GM21619 (cell line): ENCODE measurements at regions not wholly inside any gene's neighbourhood (a gene's known extent, or its start where the extent isn't known, plus 50 kb on each side); places are given as distances from the start of the nearest gene placed in this dataset.
"Not testable (repeated sequence)": the region's sequence is repeated elsewhere in the genome, so short reads cannot be mapped to it uniquely, and the experiment has no call there.

Experiments used
- ATAC-seq: cut with Tn5 transposase; IDR thresholded peaks from one replicate; pipeline ENCODE4 v1.9.1; 2021; ENCODE audit not compliant: unreplicated experiment

DNA sequence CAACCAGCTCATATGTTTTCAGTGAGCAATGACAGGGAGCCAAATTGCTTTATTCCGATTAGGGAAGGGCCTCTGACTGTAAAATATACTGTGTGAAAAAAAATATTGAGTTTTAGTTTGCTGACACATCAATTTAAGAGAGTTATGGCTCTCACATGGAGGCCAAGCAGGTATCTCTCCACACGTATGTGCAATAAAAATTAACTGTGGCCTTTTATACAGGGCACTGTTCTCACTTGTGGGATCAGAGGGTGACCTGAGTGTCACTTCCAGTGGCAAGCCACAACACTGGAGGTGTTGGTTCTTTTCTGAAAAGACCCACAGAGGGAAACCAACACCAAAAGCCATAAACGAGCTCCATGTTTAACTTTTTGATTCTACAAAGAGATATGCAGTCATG lies 462.8 kb downstream of the MID1IP1 start:
- ATAC-seq = no peak

DNA sequence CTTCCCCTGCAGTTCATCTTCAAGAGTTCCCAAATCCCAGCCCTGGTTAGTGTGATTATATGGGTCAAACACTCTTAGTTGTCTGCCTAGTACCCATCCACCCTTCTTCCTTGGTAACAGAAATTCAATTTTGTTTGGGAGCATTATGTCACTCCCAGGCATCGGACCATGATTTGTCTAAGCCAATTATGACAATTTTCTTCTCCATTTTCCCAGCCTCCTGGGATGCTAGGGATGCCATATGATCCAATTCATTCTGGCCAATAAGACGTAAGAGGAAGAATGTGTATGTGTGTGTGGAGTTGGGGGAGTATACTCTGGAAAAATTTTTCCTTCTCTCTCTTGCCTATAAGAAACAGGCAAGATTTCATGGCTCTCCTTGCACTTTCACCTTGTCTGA lies 465.9 kb downstream of the MID1IP1 start:
- ATAC-seq = no peak

DNA sequence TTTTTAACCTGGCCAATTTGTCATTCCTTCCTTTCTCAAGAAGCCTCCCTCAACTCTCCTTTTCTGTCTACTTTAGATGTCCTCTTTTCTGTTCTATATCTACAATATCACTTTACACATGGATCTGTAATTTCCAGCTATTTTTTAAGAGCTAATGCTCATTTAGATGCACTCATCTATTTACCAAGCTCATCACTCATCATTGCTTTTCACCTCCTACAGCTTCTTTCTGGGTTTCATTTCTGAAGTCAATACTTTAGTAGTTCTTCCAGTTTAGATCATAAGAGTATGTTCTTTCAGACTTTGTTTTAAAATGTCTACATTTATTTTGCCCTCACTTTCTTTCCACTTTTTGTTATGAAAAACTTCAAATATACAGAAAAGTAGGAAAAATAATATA lies 466.9 kb downstream of the MID1IP1 start:
- ATAC-seq = no peak

DNA sequence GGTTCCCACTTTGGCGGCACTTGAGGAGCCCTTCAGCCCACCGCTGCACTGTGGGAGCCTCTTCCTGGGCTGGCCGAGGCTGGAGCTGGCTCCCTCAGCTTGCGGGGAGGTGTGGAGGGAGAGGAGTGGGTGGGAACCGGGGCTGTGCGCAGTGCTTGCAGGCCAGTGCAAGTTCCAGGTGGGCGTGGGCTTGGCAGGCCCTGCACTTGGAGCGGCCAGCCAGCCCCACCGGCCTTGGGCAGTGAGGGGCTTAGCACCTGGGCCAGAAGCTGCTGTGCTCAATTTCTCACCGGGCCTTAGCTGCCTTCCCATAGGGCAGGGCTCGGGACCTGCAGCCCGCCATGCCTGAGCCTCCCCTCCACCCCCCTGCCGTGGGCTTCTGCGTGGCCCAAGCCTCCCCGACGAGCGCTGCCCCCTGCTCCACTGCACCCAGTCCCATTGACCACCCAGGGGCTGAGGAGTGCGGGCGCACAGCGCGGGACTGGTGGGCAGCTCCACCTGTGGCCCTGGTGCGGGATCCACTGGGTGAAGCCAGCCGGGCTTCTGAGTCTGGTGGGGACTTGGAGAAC lies 474.3 kb downstream of the MID1IP1 start:
- no peak for ATAC-seq

DNA sequence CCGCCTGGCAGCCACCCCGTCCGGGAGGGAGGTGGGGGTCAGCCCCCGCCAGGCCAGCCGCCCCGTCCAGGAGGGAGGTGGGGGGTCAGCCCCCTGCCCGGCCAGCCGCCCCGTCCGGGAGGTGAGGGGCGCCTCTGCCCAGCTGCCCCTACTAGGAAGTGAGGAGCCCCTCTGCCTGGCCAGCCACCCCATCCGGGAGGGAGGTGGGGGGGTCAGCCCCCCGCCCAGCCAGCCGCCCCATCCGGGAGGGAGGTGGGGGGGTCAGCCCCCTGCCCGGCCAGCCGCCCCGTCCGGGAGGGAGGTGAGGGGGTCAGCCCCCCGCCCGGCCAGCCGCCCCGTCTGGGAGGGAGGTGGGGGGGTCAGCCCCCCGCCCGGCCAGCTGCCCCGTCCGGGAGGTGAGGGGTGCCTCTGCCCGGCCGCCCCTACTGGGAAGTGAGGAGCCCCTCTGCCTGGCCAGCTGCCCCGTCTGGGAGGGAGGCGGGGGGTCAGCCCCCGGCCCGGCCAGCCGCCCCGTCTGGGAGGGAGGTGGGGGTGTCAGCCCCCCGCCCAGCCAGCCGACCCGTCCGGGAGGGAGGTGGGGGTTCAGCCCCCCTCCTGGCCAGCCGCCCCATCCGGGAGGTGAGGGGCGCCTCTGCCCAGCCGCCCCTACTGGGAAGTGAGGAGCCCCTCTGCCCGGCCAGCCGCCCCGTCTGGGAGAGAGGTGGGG lies 476.6 kb downstream of the MID1IP1 start:
- ATAC-seq = not testable (repeated sequence)

DNA sequence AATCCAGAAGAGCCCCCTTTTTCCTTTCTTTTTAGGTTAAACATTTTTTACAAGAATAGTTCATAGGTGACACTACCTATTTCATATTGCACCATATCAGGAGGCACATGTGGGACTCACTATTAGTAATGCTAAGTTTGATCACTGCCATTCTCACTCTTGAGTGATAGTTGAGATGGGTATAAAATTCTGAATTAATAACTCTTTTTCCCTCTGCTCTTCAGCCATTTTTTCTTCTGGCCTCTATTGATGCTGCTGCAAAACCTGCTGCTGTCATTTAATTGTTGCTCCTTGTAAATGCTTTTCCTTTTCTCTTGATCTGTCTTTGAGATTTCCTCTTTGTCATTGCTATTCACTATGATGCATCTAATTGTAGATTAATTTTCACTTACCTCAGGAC lies 482.0 kb downstream of the MID1IP1 start:
- no peak for ATAC-seq

DNA sequence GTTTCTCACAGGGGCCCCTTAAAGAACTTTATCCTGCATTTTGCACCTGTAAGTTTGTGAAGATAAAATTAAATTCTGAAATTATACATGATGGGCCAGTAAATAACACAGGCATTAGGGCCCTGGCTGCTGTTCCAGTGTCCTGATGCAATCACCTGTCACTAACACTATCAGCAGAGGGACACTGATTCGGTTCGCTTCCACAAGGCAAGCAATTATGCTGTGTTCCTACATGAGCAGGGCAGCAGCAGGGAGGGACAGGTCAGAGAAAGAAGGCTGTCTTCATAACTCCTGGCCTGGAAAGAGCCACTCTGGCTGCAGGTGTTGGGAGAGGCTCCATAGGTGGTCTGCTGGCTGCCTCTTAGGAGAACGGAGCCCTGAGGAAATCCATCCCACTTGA lies 487.3 kb downstream of the MID1IP1 start:
- ATAC-seq = no peak

DNA sequence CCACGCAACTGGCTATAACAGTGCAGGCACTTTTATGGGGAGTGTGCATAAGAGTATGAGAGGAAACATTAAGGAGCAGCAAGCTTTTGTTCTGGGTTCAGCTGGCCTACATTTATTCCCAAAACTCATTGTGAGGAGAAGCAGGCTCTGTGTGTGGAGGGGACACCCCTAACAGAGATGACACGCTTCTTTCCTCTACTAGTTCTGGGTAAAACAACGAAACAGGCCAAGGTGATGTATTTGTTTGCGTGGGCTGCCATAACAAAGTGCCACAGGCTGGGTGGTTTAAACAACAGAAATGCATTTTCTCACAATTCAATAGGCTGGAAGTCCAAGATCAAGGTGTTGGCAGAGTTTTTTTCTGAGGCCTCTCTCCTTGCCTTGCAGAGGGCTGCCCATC lies 488.6 kb downstream of the MID1IP1 start:
- ATAC-seq = no peak

DNA sequence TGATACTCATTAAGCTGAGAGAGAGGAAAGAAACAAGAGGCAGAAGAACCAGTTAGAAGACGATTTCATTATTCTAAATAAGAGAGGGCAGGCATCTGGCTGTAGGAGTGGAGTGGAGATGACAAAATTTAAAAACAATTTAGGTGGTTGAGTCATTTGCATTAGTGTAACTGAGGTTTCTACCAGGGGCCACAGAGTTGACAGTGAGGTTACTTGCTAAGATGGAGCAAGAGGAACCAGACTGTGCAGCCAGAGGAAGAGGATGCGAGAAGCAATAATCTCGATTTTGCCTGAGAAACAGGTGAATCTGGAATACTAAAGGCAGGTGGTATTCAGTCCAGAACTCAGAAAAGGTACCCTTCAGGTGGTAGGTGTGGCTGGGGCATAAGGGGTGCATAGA lies 491.9 kb downstream of the MID1IP1 start:
- ATAC-seq = no peak

DNA sequence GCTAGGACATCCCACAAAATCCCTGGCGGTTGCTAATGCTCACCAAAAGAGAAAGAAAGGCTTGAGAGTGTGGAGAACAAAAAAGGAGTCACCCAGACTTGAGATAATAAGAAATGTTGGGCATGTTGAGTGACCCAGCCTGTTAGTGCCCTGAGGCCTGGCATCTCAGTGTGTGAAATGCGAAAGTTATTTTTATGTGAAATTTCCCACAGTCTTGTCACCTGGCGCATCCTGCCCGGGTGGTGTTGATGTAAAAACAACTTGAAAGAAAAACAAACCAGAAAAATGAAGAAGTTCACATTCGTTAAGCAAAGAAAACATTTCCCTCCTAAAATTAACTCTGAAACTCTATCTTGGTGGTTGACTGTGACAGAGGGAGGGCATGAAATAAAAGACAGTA lies 495.2 kb downstream of the MID1IP1 start:
- ATAC-seq = no peak

DNA sequence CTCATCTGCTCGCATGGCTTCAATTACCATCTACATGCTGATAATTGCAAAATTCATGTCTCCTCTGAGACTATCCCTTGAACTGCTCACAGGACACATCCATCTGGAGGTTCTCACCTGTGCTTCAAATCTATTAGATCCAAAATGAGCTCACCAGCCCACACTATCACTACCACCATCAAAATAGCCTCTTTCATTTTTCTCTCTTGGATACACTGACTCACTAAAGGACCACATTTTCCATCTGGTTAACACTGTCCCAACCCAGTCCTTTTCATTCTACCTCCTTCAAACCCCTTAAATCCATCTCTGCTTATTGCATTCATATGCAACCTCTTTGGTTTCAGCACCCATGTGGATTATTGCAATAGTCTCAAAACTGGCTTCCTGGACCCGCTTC lies 497.6 kb downstream of the MID1IP1 start:
- ATAC-seq = no peak

DNA sequence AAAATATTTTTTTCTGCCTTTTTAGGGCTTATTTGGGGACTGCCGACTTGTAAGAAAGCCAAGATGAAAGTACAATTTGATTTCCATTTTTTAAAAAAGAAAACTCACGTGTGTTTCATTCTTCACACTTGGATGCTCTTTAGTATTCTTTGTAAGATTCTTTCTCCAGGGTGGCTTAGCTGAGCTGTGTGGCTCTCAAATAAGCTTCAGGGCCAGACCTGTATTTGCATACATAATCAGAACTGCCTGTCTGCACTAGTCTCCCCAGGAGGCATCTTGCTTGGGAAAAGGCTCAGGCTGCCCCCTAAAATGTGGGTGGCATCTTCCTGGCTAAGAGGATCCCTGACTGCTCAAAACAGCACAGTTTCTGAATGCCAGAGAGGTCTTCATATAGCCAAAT lies 498.4 kb downstream of the MID1IP1 start:
- ATAC-seq = no peak

DNA sequence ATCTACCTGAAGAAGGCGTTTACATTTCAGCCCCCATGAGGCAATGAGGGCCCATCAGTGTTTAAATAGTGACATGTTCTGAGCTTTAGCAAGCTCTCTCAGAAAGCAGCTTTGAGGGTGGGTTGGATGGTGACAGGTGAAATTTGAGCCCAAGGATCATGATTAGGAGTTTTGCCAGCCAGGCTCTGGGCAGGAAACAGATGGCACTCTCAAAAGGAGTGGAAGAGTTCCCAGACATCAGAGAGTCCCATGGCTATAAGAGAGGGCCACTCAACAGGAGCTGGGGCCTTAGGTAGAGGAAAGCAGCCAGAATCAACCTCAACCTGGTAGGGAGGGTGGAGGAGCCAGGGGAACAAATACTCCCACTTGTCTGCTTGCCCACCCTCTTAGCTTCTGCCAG lies 499.8 kb downstream of the MID1IP1 start:
- no peak for ATAC-seq

DNA sequence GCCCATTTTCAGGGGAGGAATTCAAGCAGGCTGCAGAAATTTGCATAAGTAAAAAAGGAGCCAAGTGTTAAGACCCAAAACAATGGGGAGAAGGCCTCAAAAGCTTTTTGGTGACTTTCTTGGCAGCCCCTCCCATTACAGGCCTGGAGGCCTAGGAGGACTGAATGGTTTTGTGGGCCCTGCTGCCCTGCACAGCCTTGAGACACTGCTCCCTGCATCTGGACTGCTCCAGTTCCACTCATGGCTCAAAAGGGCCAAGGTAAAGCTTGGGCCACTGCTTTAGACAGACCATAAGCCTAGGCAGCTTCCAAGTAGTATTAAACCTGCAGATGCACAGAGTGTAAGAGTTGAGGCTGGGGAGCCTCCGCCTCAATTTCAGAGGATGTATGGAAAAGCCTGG lies 501.6 kb downstream of the MID1IP1 start:
- no peak for ATAC-seq

DNA sequence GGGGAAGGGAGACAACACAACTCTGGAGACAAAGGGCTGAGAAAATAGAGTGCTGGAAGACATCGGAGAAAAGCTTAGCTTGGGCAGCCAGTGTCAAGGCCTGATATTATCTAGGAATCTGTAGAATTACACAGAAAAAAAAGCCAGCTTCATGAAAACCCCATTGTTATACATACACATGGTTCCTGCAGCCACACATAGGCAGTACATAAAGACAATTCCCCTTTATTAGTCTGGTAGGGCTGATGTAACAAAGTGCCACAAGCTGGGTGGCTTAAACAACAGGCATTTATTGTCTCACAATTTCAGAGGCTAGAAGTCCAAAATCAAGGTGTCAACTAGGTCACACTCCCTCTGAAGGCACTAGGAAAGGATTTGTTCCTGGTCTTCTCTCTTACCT lies 503.5 kb downstream of the MID1IP1 start:
- no peak for ATAC-seq

DNA sequence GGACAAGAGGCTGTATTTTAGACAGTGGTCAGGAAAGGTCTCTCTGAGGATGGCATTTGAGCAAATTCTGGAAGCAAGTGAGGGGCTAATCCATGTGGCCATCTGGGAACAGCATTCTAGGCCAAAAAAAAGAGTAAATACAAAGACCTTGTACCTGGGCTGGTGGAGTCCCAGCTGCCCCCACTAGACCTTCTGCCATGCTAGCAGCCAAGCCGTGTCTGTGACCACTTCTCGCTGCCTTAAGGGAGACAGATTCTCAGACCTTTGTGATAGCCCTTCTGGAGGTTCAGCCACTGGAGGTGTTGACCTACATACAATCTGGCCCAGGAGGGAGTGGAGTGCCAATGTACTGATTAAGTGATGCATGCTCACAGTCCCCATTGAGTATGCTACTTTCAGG lies 506.2 kb downstream of the MID1IP1 start:
- no peak for ATAC-seq

DNA sequence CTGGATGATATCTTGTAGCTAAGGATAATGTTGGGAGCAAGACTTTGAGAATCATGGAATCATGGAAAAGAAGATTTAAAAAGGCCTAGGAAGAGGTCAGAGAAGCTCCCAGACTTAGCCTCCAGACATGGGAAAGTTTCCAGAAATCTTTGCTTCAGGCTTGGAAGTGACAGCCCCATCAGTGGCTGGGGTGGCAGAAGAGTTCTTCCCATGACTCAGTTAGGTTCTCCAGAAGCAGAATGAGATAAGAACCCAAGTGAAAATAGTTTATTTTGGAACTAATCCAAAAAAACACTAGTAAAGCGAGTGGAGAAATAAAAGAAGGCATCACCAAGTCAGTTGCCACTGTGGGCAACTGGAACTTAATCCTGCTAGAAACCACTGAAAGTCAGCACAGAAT lies 506.9 kb downstream of the MID1IP1 start:
- ATAC-seq = no peak

DNA sequence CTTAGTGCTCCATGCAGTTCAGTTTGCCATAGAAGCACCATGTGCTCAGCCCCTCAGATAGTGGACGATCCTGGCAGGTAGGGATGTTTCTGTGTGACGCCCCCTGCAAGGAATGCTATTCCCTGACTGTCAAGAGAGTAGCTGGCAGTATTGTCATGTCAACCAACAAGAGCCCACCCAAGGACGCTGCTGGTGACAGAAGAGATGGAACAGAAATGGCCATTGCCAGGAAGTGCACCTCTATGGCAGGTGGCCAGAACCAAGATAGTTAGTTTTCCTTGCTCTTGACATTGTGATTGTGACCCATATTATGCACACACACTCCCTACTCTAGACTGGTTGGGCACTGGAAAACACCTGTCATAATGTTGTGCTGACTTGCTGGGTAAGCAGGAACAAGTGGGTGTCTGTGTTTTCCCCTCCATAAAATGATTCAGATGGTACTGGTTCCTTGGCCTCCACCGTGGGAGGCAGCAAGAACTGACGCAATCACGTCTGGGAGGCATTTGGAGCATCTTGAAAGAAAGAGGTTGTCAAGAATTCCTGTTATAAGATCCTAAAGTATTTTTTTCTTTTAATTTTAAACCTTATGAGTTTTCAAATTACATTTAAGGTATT lies 507.9 kb downstream of the MID1IP1 start:
- ATAC-seq = no peak

DNA sequence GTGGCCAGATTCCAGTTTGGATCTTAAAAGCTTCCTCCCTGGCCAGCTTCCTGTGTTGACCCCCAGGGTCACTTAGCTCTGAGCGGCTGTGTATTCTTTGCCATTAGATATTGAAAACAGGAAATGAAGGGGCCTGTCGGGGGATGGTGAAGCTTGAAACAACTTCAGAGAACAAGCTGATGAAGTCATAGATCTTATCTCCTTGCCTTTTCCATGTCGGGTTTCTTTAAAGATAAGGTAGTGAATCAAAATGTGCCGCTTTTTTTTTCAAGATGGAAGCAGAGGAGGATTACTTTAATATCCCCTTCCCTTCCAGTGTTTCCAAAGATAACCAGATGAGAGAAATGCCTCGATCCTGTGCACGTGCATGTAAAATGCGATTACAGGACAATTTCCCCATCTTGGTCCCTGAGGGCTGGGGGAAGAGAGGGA lies 508.5 kb downstream of the MID1IP1 start:
- no peak for ATAC-seq

DNA sequence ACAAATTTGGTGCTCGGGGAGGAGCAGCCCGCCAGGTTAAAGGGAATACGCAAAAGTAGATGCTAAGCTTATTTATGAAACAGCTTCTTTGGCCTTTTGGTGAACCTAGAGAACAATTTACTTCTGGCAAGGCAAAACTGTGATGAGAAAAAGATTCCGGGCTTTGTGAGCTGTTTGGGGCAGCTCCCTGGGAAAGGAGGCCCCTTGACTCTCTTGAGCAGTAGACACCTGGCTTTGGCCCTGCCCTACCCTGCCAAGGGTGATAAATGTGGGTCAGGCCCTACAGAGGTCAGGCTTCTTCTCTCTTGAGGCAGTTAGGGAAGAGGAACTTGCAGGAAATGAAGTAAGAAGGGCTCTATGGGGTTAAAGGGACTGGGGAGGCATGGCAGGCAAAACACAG lies 509.6 kb downstream of the MID1IP1 start:
- ATAC-seq = no peak

DNA sequence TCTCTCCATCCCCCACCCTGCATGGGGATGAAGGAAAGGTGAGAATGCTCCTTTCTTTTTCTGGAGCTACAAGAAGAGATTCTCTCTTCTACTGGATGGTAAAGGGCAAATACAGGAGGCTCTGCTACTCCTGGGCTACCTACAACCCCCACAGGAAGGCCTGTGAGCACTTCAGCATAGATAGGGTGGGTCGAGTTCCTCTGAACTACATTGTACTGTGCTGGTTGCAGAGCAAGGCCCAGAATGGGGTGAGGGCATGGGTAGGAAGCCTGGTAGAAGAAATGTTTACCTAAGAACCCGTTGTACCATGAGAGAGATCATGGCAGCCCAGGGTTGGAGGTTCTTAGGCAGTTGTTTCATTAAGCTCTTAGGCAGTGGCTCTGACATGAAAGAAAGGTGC lies 510.4 kb downstream of the MID1IP1 start:
- no peak for ATAC-seq

DNA sequence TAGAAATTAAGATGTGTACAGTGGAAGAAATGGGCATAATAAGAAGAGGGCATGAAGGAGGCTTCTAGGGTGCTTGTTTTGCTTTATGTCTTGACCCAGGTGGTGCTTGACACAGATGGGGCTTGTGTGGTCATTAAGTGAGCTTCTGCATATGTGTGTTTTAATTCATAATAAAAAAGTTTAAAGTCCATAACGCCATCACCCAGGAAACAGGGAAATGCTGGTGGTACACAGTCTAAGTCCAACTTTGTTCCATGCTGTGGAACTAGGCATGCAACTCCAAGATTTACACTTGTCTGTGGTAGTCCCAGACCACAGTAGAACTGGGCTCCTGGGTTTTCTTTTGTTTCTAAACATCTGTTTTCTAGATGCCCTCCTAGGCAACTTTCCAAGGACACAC lies 511.9 kb downstream of the MID1IP1 start:
- no peak for ATAC-seq
